ENCODE measurements at regions not wholly inside any gene's neighbourhood (a gene's known extent, or its start where the extent isn't known, plus 50 kb on each side); places are given as distances from the start of the nearest gene placed in this dataset.

GRCh38 chrX:46218373-46218772 lies 326.8 kb downstream of the ZNF674 start:
- TF ChIP-seq CTCF (IDR thresholded peaks at IDR 0.05; ENCODE audit: extremely low read depth in 1 of 2, insufficient read depth in 1 of 2, low read depth in 1 of 2, low read length in 2 of 2) (no peak), EZH2 (IDR thresholded peaks at IDR 0.05; ENCODE audit: borderline replicate concordance, low read depth, low read length, severe bottlenecking) (no peak), MAX (IDR thresholded peaks at IDR 0.05; ENCODE audit: insufficient read depth, insufficient read length) (no peak), POLR2A (IDR thresholded peaks at IDR 0.05; ENCODE audit: low read depth, low read length) (no peak), JUN (IDR thresholded peaks at IDR 0.05; ENCODE audit: borderline replicate concordance, insufficient read depth, insufficient read length, low read depth) (no peak)
